ENCODE measurements at regions not wholly inside any gene's neighbourhood (a gene's known extent, or its start where the extent isn't known, plus 50 kb on each side); places are given as distances from the start of the nearest gene placed in this dataset.

DNA sequence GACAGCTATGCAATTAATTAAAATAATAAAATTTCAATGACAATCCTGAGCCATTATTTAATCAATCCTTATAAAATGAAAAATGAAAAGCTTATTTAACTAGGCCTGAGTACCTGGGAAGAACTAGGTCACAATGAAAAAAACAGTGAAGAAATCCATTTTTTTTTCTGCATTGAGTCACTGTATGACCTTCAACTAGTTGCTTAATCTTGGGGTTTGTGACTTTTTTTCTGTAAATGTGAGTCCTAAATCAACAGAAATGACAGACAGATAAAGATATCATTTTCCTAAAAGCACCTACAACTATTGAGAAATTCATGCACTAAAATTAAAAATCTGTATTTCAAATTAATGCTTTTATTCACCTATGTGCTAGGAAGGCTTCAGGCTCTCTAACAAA, 96.8 kb downstream of the TMEM26 start:
- no peaks in the 10 kb centered on the region for H3K4me1 ChIP-seq

GRCh38 chr10:61355211-61355610, 98.0 kb downstream of the TMEM26 start:
- Histone ChIP-seq H3K4me3 (no peak overlapping the region), H3K27me3 (no peaks in the 10 kb centered on the region), H3K36me3 (no peaks in the 10 kb centered on the region), H3K27ac (no peak overlapping the region), H3K4me1 (no peaks in the 10 kb centered on the region), H3K9me3 (no peaks in the 10 kb centered on the region)
- intact Hi-C loops (cut with DNase I): no loop called here
- TF ChIP-seq POLR2AphosphoS5 (IDR thresholded peaks at IDR 0.05; ENCODE audit: insufficient read depth in 1 of 2, low read depth in 1 of 2): no peak
- TF ChIP-seq CTCF (IDR thresholded peaks at IDR 0.05): no peak
- no peak for TF ChIP-seq POLR2A (IDR thresholded peaks at IDR 0.05)
- DNase-seq (ENCODE audit: extremely low spot score in 2 of 2): no peak

More for the DNA sequence above, 96.8 kb downstream of the TMEM26 start:
- no peak overlapping the region for H3K27ac ChIP-seq
- intact Hi-C loops (cut with DNase I): no loop called here
- H3K9me3 ChIP-seq: no peaks in the 10 kb centered on the region
- H3K4me3 ChIP-seq: no peak overlapping the region
- TF ChIP-seq POLR2AphosphoS5 (IDR thresholded peaks at IDR 0.05; ENCODE audit: insufficient read depth in 1 of 2, low read depth in 1 of 2) (no peak), CTCF (IDR thresholded peaks at IDR 0.05) (no peak), POLR2A (IDR thresholded peaks at IDR 0.05) (no peak)
- no peaks in the 10 kb centered on the region for H3K27me3 ChIP-seq
- no peak for DNase-seq (ENCODE audit: extremely low spot score in 2 of 2)
- H3K36me3 ChIP-seq: no peaks in the 10 kb centered on the region

DNA sequence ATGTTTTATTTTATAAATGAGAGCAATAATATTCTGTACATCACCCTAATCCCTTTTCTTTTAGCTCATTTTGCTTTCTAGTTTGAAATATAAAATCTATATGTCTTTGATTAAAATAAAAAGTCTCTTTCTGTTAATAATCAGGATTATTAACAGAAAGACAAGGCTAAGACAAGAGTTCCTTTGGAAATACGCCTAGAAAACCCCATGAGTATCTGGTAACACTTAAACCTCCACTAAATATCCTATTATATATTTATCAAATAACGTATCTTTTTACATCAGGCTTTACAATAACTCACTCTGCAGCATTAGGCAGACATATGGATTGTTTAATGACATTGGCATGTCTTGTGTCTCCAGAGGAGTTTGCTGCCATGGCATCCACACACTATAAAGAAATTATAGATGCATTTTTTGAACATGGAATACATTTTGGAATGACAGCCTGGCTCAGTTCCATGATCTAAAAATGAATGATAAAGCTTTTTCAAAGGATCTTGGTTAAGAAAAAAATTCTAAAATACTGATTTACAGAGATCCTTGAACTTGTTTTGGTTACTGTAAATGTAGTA, 98.7 kb downstream of the TMEM26 start:
- Histone ChIP-seq H3K27me3 (no peaks in the 10 kb centered on the region), H3K27ac (no peak overlapping the region), H3K9me3 (no peaks in the 10 kb centered on the region), H3K4me1 (no peaks in the 10 kb centered on the region), H3K36me3 (no peaks in the 10 kb centered on the region), H3K4me3 (no peak overlapping the region)
- no peak for TF ChIP-seq POLR2A (IDR thresholded peaks at IDR 0.05)
- TF ChIP-seq POLR2AphosphoS5 (IDR thresholded peaks at IDR 0.05; ENCODE audit: insufficient read depth in 1 of 2, low read depth in 1 of 2): no peak
- TF ChIP-seq CTCF (IDR thresholded peaks at IDR 0.05): no peak
- intact Hi-C loops (cut with DNase I): no loop called here
- no peak for DNase-seq (ENCODE audit: extremely low spot score in 2 of 2)

DNA sequence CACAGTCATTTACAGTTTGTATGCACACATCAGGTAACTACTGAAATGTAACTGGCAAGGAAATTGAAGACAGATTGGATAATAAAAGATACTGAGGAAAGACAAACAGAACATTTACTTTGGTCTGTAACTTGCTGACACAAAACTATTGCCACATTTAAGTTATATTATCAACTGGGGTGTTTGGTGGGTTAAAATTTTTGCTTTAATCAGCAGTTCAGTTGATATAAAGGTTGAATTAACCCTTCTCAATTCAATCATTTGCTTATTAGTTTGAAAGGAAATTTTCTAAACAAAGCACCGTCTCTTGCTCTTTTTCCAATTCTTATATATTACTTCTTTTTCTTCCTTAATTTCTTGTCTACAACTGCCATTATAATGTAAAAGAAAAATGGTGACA, 102.4 kb downstream of the TMEM26 start:
- Histone ChIP-seq H3K36me3 (no peaks in the 10 kb centered on the region), H3K27me3 (no peaks in the 10 kb centered on the region), H3K27ac (no peak overlapping the region), H3K4me3 (no peak overlapping the region), H3K9me3 (no peaks in the 10 kb centered on the region), H3K4me1 (no peaks in the 10 kb centered on the region)
- TF ChIP-seq POLR2AphosphoS5 (IDR thresholded peaks at IDR 0.05; ENCODE audit: insufficient read depth in 1 of 2, low read depth in 1 of 2): no peak
- no peak for TF ChIP-seq CTCF (IDR thresholded peaks at IDR 0.05)
- no peak for TF ChIP-seq POLR2A (IDR thresholded peaks at IDR 0.05)
- intact Hi-C loops (cut with DNase I): no loop called here
- DNase-seq (ENCODE audit: extremely low spot score in 2 of 2): no peak

DNA sequence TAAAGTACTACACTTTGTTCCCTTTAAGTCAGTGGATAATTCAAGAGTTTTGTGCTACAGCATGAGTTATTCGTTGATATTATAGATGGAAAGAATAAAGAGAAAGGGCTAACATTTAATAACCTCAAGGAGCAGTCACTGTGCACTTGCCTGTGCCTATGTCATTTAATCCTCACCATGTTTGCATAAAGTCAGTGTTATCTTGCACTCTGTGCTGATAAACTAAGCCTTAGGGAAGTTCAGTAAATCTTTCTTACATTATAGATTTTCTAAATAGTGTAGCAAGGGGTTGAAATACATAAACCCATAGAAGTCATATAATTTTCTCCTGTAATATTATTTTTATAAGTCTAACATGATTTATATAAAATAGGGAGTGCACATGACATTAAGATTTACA, 103.1 kb downstream of the TMEM26 start:
- H3K4me1 ChIP-seq: no peaks in the 10 kb centered on the region

More for the DNA sequence above, 103.1 kb downstream of the TMEM26 start:
- Histone ChIP-seq H3K27me3 (no peaks in the 10 kb centered on the region), H3K27ac (no peak overlapping the region), H3K36me3 (no peaks in the 10 kb centered on the region), H3K9me3 (no peaks in the 10 kb centered on the region), H3K4me3 (no peak overlapping the region)
- no peak for TF ChIP-seq CTCF (IDR thresholded peaks at IDR 0.05)
- TF ChIP-seq POLR2AphosphoS5 (IDR thresholded peaks at IDR 0.05; ENCODE audit: insufficient read depth in 1 of 2, low read depth in 1 of 2): no peak
- no peak for TF ChIP-seq POLR2A (IDR thresholded peaks at IDR 0.05)
- DNase-seq (ENCODE audit: extremely low spot score in 2 of 2): no peak
- intact Hi-C loops (cut with DNase I): no loop called here

Measured in vagina (tissue), 2 donors.